Naive thymus-derived CD4-positive, alpha-beta T cell (primary cell): ENCODE measurements at regions not wholly inside any gene's neighbourhood (a gene's known extent, or its start where the extent isn't known, plus 50 kb on each side); places are given as distances from the start of the nearest gene placed in this dataset.

Experiments used
- ATAC-seq: fragments of 150-1000 bp; cut with Tn5 transposase; 2 replicates; pipeline ENCODE4 v1.10.0; 2021; ENCODE audit warnings: mild to moderate bottlenecking, moderate library complexity
- CTCF ChIA-PET: fragments of 350-600 bp; sonication (Branson Sonifier 250); formaldehyde crosslinking; loops from one replicate; lab custom pipeline; 2021; ENCODE audit warnings: antibody characterized with exemption; lab: Charles Lee
- POLR2A ChIA-PET: fragments of 350-600 bp; sonication (Branson Sonifier 250); formaldehyde crosslinking; loops from one replicate; lab custom pipeline; 2021; ENCODE audit warnings: antibody characterized with exemption, inconsistent platforms; lab: Charles Lee
- DNase-seq, 9 donors: peaks; one replicate each; pipeline versions ENCODE4 v3.0.0 to v3.0.0-alpha.2; 2020 to 2022; ENCODE audit warnings: mixed read lengths in 1 of 9
- H3K27ac ChIP-seq: one replicate; pipeline ENCODE4 v1.7.0; 2013; ENCODE audit warnings: mild to moderate bottlenecking, low read depth, low read length, moderate library complexity
- H3K27me3 ChIP-seq, 2 donors: one replicate each; pipeline ENCODE4 v1.7.0; 2013; ENCODE audit warnings: low read length in 2 of 2, mild to moderate bottlenecking in 2 of 2, moderate library complexity in 2 of 2; ENCODE audit not compliant: control insufficient read depth in 2 of 2, insufficient read depth in 2 of 2
- H3K36me3 ChIP-seq, 3 experiments: 1 replicate in 2 of 3; 2 replicates in 1 of 3; pipeline ENCODE4 v1.7.0; 2013; ENCODE audit warnings: low read length in 3 of 3, mild to moderate bottlenecking in 3 of 3, moderate library complexity in 1 of 3; ENCODE audit not compliant: insufficient read depth in 3 of 3, control insufficient read depth in 2 of 3
- H3K4me1 ChIP-seq, 2 donors: one replicate each; pipeline ENCODE4 v1.7.0; 2013; ENCODE audit warnings: low read length in 2 of 2, mild to moderate bottlenecking in 2 of 2, moderate library complexity in 1 of 2; ENCODE audit not compliant: control insufficient read depth in 2 of 2, insufficient read depth in 2 of 2
- H3K4me3 ChIP-seq: 2 replicates; pipeline ENCODE4 v1.7.0; 2013; ENCODE audit warnings: mild to moderate bottlenecking, low read length
- H3K9me3 ChIP-seq, 3 experiments: 1 replicate in 2 of 3; 2 replicates in 1 of 3; pipeline ENCODE4 v1.7.0; 2013; ENCODE audit warnings: low read length in 3 of 3; ENCODE audit not compliant: control insufficient read depth in 2 of 3
- H3K27ac Mint-ChIP-seq, 9 donors: one replicate each; pipeline ENCODE4 v1.8.0; 2020 to 2022; ENCODE audit warnings: mixed read lengths in 9 of 9, mild to moderate bottlenecking in 8 of 9, moderate library complexity in 5 of 9, inconsistent platforms in 2 of 9
- H3K27me3 Mint-ChIP-seq, 5 donors: one replicate each; pipeline ENCODE4 v1.8.0; 2021 to 2022; ENCODE audit warnings: mixed read lengths in 5 of 5, mild to moderate bottlenecking in 1 of 5
- H3K36me3 Mint-ChIP-seq, 5 donors: one replicate each; pipeline ENCODE4 v1.8.0; 2020 to 2022; ENCODE audit warnings: mixed read lengths in 5 of 5, mild to moderate bottlenecking in 3 of 5, inconsistent platforms in 1 of 5
- H3K4me1 Mint-ChIP-seq, 7 donors: one replicate each; pipeline ENCODE4 v1.8.0; 2020 to 2022; ENCODE audit warnings: mixed read lengths in 7 of 7, mild to moderate bottlenecking in 3 of 7, inconsistent platforms in 1 of 7
- H3K4me3 Mint-ChIP-seq, 10 donors: one replicate each; pipeline ENCODE4 v1.8.0; 2020 to 2022; ENCODE audit warnings: mild to moderate bottlenecking in 10 of 10, mixed read lengths in 10 of 10, moderate library complexity in 6 of 10, inconsistent platforms in 2 of 10
- H3K9me3 Mint-ChIP-seq, 11 donors: one replicate each; pipeline ENCODE4 v1.8.0; 2020 to 2022; ENCODE audit warnings: mixed read lengths in 11 of 11, mild to moderate bottlenecking in 4 of 11, inconsistent platforms in 1 of 11, moderate library complexity in 1 of 11
- intact Hi-C, 2 donors: fragments of 100-400 bp; cut with micrococcal nuclease; formaldehyde crosslinking; loops; one replicate each; pipeline ENCODE4 v1.15.1; 2023

DNA sequence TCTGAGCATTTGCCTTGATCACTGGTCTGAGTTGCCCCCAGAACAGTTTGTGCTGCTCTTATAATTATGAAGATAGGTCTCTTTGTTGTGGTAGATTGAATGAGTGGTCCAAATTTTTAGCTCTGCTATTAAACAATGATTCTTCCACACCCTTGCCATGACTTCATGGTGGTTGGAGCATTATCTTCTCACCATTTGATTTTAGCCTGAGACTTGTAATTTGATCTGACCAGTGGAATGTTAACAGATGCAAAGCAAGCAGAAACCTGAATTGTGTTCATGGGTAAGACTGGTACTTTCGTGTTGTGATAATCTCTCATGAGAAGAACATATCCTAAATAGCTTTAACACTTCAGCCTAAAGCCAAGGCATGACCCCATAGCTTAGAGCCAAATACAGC is 139.1 kb downstream of the TFPI2 start:
- Histone ChIP-seq H3K4me1 (no peaks in the 10 kb centered on the region), H3K9me3 (no peaks in the 10 kb centered on the region), H3K27ac (no peak overlapping the region), H3K4me3 (no peak overlapping the region), H3K27me3 (no peaks in the 10 kb centered on the region), H3K36me3 (no peaks in the 10 kb centered on the region)
- no peaks in the 10 kb centered on the region for H3K27me3 Mint-ChIP-seq
- DNase-seq (no peak), ATAC-seq (no peak)
- ChIA-PET POLR2A (no interaction called here), CTCF (no interaction called here)
- peaks cover 0 to 5% (median 0%) of the 10 kb centered on the region in 11 donors for H3K9me3 Mint-ChIP-seq
- no peak overlapping the region for H3K4me3 Mint-ChIP-seq
- H3K27ac Mint-ChIP-seq, result no peak overlapping the region
- no peaks in the 10 kb centered on the region for H3K36me3 Mint-ChIP-seq
- H3K4me1 Mint-ChIP-seq, result no peaks in the 10 kb centered on the region
- intact Hi-C loops, result no loop called here

DNA sequence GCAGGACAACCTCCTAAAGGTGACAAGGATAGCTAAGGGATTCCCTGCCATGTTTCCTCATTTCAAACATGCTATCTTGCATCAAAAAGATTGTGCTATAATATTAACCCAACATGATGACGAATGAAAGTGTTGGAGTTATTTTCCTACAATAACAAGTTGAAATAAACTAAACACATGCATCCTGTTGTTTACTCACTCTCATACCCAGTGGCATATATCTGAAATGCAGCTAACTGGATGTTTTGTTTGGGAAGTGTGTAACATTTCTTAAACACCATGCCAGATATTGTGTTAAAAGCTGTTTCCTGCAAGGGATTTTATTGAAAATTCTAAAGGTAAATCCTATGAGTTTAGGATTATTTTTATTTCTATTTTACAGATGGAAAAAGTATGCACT is 139.6 kb downstream of the TFPI2 start:
- POLR2A ChIA-PET, result no interaction called here

DNA sequence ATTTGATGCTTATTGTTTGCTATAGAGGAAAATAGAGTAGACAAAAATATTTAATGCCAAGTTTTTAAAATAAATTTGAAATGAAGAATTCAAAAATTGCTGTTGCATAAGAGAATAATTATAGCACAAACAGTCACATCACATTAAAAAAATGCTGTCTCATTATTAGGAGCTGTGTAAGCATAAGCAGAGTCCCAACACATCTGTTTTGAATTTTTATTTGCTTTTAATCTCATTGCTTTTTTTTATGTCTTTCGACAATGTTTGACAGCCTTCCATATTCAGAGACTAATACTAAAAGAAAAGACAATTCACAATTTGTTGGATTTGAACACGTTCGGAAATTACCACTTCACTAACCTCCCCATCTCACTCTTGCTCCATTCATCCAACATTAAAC is 143.5 kb downstream of the TFPI2 start:
- no peak overlapping the region for H3K4me3 ChIP-seq
- no peak overlapping the region for H3K4me3 Mint-ChIP-seq
- POLR2A ChIA-PET, result no interaction called here
- DNase-seq (no peak), ATAC-seq (no peak)
- H3K27me3 ChIP-seq, result no peaks in the 10 kb centered on the region
- H3K27ac ChIP-seq, result no peak overlapping the region
- no peak overlapping the region for H3K27ac Mint-ChIP-seq
- intact Hi-C loops, result no loop called here
- H3K9me3 ChIP-seq, result no peaks in the 10 kb centered on the region
- peaks cover 0 to 11% (median 3%) of the 10 kb centered on the region in 11 donors for H3K9me3 Mint-ChIP-seq
- H3K4me1 ChIP-seq, result no peaks in the 10 kb centered on the region
- H3K4me1 Mint-ChIP-seq, result peaks cover 0 to 5% (median 0%) of the 10 kb centered on the region in 7 donors
- H3K36me3 ChIP-seq, result no peaks in the 10 kb centered on the region
- H3K27me3 Mint-ChIP-seq, result peaks cover 0 to 5% (median 0%) of the 10 kb centered on the region in 5 donors
- H3K36me3 Mint-ChIP-seq, result no peaks in the 10 kb centered on the region
- CTCF ChIA-PET, result no interaction called here

More for the DNA sequence above, 139.6 kb downstream of the TFPI2 start:
- ATAC-seq (no peak), DNase-seq (no peak)
- Mint-ChIP-seq H3K4me1 (no peaks in the 10 kb centered on the region), H3K27ac (no peak overlapping the region), H3K4me3 (no peak overlapping the region), H3K27me3 (no peaks in the 10 kb centered on the region), H3K36me3 (no peaks in the 10 kb centered on the region), H3K9me3 (peaks cover 0 to 5% (median 0%) of the 10 kb centered on the region in 11 donors)
- no peak overlapping the region for H3K27ac ChIP-seq
- CTCF ChIA-PET, result no interaction called here
- H3K4me1 ChIP-seq, result no peaks in the 10 kb centered on the region
- intact Hi-C loops, result no loop called here
- no peaks in the 10 kb centered on the region for H3K9me3 ChIP-seq
- no peaks in the 10 kb centered on the region for H3K36me3 ChIP-seq
- no peaks in the 10 kb centered on the region for H3K27me3 ChIP-seq
- H3K4me3 ChIP-seq, result no peak overlapping the region

DNA sequence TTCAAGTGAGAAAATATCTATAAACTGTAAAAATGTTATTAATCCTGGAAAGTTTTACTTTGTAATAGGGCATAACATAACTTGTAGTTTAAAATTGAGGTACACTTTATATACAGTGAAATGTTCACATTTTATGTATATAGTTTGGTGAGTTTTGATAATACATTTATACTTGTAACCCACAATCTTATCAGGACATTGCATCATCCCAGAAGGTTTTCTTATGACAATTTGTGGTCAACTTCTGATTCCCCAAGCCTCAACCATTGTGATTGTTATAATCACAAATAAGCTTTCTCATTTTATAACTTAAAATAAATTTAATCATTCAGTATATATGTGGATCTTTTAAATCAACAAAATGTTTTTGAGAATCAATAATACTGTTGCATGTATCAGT is 151.1 kb downstream of the TFPI2 start:
- DNase-seq (no peak), ATAC-seq (no peak)
- ChIA-PET CTCF (no interaction called here), POLR2A (no interaction called here)
- Histone ChIP-seq H3K36me3 (no peaks in the 10 kb centered on the region), H3K4me1 (no peaks in the 10 kb centered on the region), H3K4me3 (no peak overlapping the region), H3K27ac (no peak overlapping the region), H3K9me3 (no peaks in the 10 kb centered on the region), H3K27me3 (no peaks in the 10 kb centered on the region)
- Mint-ChIP-seq H3K27ac (no peak overlapping the region), H3K36me3 (no peaks in the 10 kb centered on the region), H3K4me1 (peaks cover 0 to 5% (median 0%) of the 10 kb centered on the region in 7 donors), H3K4me3 (no peak overlapping the region), H3K27me3 (peaks cover 0 to 5% (median 0%) of the 10 kb centered on the region in 5 donors), H3K9me3 (peaks cover 0 to 8% (median 0%) of the 10 kb centered on the region in 11 donors)
- intact Hi-C loops, result no loop called here

DNA sequence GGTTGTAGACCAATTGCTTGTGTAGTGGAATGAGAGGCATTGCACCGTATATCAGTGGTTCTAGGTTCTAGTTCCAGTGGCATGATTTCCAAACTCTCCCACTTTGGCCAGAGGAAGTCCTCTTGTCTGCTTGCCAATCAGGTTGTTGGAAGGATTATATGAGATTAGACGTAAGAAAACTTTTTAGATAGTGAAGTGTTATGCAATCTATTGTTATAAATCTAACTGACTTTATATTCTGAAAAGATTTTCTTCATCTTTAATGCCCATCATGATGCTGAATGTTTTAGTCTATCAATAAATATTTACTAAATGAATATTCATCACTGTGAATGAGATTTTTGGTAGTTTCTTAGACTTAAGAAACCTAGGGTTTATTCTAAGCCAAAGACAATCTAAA is 152.6 kb downstream of the TFPI2 start:
- peaks cover 0 to 5% (median 0%) of the 10 kb centered on the region in 7 donors for H3K4me1 Mint-ChIP-seq
- intact Hi-C loops, result no loop called here
- Histone ChIP-seq H3K4me1 (no peaks in the 10 kb centered on the region), H3K9me3 (no peaks in the 10 kb centered on the region), H3K27me3 (no peaks in the 10 kb centered on the region), H3K4me3 (no peak overlapping the region), H3K27ac (no peak overlapping the region), H3K36me3 (no peaks in the 10 kb centered on the region)
- H3K27me3 Mint-ChIP-seq, result peaks cover 0 to 4% (median 0%) of the 10 kb centered on the region in 5 donors
- no peak for DNase-seq
- POLR2A ChIA-PET, result no interaction called here
- ATAC-seq, result no peak
- no peak overlapping the region for H3K27ac Mint-ChIP-seq
- H3K36me3 Mint-ChIP-seq, result no peaks in the 10 kb centered on the region
- CTCF ChIA-PET, result interaction anchor here (0.6 kb wide), 1 partner anchor 57 kb away, joined by 5 read pairs; no protein-coding TSS in a partner anchor
- no peak overlapping the region for H3K4me3 Mint-ChIP-seq
- peaks cover 0 to 8% (median 0%) of the 10 kb centered on the region in 11 donors for H3K9me3 Mint-ChIP-seq

DNA sequence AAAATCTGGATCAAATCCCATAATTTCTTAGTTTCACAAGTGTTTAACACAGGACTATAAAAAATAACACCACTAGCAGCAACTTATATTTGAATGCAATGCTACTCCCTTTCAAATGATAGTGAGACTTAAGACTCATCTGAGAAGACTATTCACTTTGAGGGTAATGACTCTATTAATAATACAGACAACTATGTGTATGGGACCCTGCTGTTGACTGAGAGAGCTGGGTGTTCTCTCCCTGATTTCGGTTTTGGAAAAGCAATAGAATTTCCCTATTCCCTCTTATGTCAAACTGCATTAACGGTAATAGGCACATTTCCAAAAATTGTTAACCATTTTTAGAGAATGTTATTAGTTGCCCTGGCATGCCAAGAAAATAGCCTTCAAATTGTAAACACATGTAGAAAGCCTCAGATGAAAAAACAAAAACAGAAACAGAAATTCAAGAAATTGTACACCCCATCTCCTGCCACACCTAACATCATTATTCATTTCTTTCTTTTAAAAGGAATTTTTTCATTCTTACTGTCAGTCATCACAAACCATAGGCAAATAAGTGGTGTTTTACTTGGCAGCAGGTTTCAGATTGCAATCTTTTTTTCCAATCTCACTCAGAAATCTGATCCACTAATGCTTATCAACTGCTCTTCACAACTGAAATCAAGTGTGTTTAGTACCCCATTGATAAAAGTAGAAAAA is 153.7 kb downstream of the TFPI2 start:
- POLR2A ChIA-PET, result no interaction called here
- ATAC-seq (no peak), DNase-seq (no peak)
- H3K36me3 Mint-ChIP-seq, result no peaks in the 10 kb centered on the region
- no peaks in the 10 kb centered on the region for H3K27me3 ChIP-seq
- intact Hi-C loops, result no loop called here
- no peaks in the 10 kb centered on the region for H3K4me1 ChIP-seq
- peaks cover 0 to 4% (median 0%) of the 10 kb centered on the region in 5 donors for H3K27me3 Mint-ChIP-seq
- H3K27ac ChIP-seq, result no peak overlapping the region
- peaks cover 0 to 4% (median 0%) of the 10 kb centered on the region in 11 donors for H3K9me3 Mint-ChIP-seq
- H3K36me3 ChIP-seq, result no peaks in the 10 kb centered on the region
- H3K4me1 Mint-ChIP-seq, result no peaks in the 10 kb centered on the region
- no peaks in the 10 kb centered on the region for H3K9me3 ChIP-seq
- H3K4me3 ChIP-seq, result no peak overlapping the region
- H3K27ac Mint-ChIP-seq, result no peak overlapping the region
- H3K4me3 Mint-ChIP-seq, result no peak overlapping the region
- CTCF ChIA-PET, result no interaction called here

DNA sequence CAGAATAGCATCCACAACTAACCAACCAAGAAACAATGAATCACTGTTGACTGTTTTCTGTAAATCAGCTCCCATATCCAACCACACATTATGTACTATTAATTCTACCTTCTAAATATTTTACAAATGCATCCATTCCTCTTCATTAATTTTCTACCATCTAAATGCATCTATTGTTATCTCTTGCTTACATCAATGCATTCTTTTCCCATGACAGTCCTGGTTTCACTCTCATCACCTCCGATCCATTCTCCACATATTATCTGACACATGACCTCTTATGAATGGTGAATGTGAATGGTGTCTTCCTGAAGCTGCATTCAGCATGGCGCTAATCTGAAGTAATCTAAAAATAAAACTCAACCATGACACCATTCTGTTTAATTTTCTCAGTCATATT is 153.8 kb upstream of the CALCR start:
- DNase-seq, result no peak
- Histone ChIP-seq H3K4me3 (no peak overlapping the region), H3K9me3 (no peaks in the 10 kb centered on the region), H3K27ac (no peak overlapping the region), H3K36me3 (no peaks in the 10 kb centered on the region), H3K4me1 (no peaks in the 10 kb centered on the region), H3K27me3 (no peaks in the 10 kb centered on the region)
- ChIA-PET POLR2A (no interaction called here), CTCF (no interaction called here)
- Mint-ChIP-seq H3K9me3 (peaks cover 0 to 6% (median 0%) of the 10 kb centered on the region in 11 donors), H3K4me1 (no peaks in the 10 kb centered on the region), H3K4me3 (no peak overlapping the region), H3K27ac (no peak overlapping the region), H3K27me3 (peaks cover 0 to 4% (median 0%) of the 10 kb centered on the region in 5 donors), H3K36me3 (no peaks in the 10 kb centered on the region)
- intact Hi-C loops, result no loop called here
- ATAC-seq, result no peak
